Astrocyte of the spinal cord (primary cell): ENCODE measurements at regions not wholly inside any gene's neighbourhood (a gene's known extent, or its start where the extent isn't known, plus 50 kb on each side); places are given as distances from the start of the nearest gene placed in this dataset.

ENCODE experiments used
- DNase-seq: peaks from one replicate; pipeline ENCODE4 v3.0.0; 2011; ENCODE audit warnings: low read depth, low spot score
- H3K4me3 ChIP-seq: 2 replicates; pipeline ENCODE4 v1.5.1; 2011; ENCODE audit warnings: low read depth, mild to moderate bottlenecking, low read length, moderate library complexity
- in situ Hi-C: cut with HindIII; loops from 2 replicates; pipeline ENCODE4 v1.10.0; 2017; ENCODE audit warnings: low sequenced_read_pairs
- TF ChIP-seq, protein P1 (sequence below): IDR thresholded peaks from 2 replicates; pipeline ENCODE4 v1.5.1; 2012; ENCODE audit warnings: low read depth, mild to moderate bottlenecking, low read length, inconsistent platforms

DNA sequence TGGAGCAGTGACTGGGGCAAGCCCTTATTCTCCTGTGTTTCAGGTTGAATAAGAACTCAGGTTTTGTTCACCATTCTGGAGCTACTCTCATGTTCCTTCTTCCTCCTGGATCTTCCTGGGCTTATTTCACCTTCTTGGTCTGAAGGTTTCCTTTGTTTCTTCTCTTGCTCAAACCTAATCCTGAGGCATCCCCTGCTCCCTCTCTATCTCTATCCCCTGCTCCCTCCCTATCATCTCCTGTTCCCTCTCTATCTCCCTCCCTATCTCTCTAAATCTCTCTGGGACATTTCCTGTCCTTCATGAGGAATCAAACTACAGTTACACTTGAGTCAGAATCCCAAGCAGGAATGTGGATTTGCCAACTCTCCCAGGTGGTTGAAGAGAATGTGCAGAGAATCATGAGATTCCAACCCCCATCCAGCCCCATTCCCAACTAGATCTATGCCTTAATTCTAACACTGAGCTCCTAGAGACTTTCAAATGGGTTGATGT lies 134.9 kb upstream of the ZIC3 start:
- no peak overlapping the region for H3K4me3 ChIP-seq
- in situ Hi-C loops: no loop called here
- no peak for DNase-seq
- TF ChIP-seq, protein P1, sequence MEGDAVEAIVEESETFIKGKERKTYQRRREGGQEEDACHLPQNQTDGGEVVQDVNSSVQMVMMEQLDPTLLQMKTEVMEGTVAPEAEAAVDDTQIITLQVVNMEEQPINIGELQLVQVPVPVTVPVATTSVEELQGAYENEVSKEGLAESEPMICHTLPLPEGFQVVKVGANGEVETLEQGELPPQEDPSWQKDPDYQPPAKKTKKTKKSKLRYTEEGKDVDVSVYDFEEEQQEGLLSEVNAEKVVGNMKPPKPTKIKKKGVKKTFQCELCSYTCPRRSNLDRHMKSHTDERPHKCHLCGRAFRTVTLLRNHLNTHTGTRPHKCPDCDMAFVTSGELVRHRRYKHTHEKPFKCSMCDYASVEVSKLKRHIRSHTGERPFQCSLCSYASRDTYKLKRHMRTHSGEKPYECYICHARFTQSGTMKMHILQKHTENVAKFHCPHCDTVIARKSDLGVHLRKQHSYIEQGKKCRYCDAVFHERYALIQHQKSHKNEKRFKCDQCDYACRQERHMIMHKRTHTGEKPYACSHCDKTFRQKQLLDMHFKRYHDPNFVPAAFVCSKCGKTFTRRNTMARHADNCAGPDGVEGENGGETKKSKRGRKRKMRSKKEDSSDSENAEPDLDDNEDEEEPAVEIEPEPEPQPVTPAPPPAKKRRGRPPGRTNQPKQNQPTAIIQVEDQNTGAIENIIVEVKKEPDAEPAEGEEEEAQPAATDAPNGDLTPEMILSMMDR: no peak

DNA sequence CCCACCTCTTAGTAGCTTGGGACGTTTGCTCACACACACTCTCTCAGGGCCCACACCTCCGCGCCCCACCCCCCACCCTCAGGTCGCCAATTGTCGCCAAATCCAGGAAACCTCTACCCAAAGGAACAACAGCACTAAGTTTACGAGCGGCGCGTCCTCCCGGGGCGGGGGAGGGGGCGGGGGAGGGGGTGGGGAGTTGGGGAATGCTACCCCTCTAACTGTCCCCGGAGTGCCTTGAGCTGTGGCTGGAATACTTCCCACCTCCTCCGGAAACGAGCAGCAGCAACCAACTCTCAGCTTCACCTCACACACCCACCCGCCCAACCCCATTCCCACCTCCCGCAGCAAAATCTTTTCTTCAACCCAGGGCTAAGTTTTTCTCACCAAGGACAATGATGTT lies 135.6 kb upstream of the ZIC3 start:
- TF ChIP-seq, protein P1: no peak
- no peak for DNase-seq
- H3K4me3 ChIP-seq: no peak overlapping the region
- in situ Hi-C loops: no loop called here

DNA sequence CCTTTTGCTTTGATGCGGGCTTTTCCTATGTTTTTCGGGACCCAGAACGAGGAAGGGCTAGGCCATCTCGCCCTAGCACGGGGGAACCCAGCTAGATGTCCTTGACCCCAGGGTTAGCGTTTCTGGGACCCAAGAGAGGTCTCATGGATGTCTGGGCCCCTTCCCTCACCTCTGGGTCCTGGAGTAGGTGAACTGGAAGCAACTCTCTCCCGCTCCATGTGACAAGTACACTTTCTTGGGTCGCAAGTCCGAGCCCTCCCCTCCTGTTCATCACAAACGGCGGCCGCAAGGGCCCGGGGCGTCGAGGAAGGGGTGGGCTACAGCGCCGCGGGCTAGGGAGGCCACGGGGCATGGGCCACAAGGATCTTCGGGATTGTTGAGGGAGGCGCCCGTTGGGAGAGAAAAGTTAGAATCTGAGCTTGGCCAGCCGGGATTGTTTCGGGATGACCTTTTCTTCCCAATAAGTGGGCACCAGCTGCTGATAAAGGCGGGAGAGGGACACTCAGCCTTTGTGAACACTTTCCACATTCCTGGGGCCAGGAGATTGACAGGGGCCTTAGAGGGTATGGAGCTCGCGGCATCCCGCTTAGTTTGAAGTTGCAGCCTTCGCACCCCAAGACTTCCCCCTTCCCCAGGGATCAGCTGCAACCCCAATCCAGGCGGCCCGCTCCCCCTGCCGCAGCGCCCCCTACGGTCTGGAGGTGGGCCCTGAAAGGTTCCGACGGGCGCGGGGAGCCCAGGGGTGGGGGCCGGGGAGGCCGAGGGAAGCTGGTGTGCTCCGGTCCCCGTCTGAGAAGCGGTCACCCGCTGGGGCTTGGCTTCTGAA lies 136.9 kb upstream of the ZIC3 start:
- in situ Hi-C loops: no loop called here
- H3K4me3 ChIP-seq: no peak overlapping the region
- TF ChIP-seq, protein P1: peak; percentile 15
- no peak for DNase-seq

DNA sequence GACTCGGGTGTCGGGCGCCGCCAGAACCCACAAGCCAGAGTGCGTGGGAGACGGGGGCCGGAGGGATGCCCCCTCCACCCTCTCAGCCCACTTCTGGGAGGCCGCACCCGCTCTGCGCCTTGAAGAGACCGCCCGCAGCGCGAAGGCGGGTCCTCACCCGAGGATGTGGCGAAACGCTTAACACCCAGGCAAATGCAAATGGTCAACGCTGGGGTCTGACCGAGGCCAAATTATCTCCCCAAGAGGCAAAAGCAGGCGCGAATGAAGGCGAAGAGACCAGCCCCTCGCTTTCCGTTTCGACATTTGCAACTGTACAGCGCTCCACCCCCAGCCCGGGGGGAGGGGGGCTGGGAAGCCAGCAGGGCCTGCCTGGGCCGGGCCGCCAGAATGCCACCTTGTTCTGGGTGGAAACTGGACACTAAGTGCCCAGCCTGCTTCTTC lies 137.7 kb upstream of the ZIC3 start:
- in situ Hi-C loops: no loop called here
- H3K4me3 ChIP-seq: peak overlapping the region; percentile 46
- no peak for DNase-seq
- TF ChIP-seq, protein P1: no peak

DNA sequence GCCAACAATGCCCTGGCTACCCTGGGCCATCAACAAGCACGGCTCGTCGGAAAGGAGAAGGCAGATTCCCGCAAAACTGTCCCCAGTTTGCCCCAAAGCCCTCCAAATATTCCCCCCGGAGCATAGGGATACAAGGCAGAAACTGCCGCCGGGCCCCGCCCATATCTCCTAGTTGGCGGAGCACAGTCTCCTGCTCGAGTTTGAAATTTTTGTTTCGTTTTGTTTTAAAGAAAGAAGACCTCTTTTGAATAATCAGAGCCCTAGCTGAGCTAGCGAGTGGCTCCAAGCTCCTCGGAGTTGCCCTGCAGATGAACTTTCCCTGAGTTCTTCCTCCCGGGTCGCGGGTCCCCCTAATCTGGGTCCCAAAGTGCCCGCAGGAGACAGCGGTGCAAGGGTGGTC lies 138.1 kb upstream of the ZIC3 start:
- peak overlapping the region; percentile 46 for H3K4me3 ChIP-seq
- TF ChIP-seq, protein P1: no peak
- in situ Hi-C loops: no loop called here
- peak; percentile 12 for DNase-seq

DNA sequence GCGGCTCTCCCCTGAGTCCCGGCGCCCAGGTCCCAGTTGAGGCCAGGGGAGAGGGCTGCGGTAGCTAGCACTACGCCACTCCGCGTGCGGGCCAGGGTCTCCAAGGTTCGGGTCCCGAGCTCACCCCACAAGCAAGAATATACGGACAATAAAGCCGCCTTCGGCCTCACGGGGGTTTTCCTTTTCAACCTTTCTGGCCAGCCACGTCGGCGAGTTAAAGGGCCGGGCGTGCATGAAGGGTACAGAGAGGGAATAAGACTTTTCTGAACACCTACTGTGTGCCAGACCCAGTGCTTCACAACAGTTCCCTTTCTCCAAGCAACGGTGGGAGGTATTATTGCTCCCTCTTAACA lies 138.5 kb upstream of the ZIC3 start:
- TF ChIP-seq, protein P1: no peak
- in situ Hi-C loops: no loop called here
- H3K4me3 ChIP-seq: peak overlapping the region; percentile 46
- DNase-seq: no peak
